Common myeloid progenitor, CD34-positive (primary cell): ENCODE measurements at regions not wholly inside any gene's neighbourhood (a gene's known extent, or its start where the extent isn't known, plus 50 kb on each side); places are given as distances from the start of the nearest gene placed in this dataset.

Source experiments
- CTCF ChIA-PET: fragments of 350-600 bp; sonication (Branson Sonifier 250); formaldehyde crosslinking; loops from one replicate; lab custom pipeline; 2021; ENCODE audit warnings: antibody characterized with exemption; lab: Charles Lee
- POLR2A ChIA-PET: fragments of 350-600 bp; sonication (Branson Sonifier 250); formaldehyde crosslinking; loops from one replicate; lab custom pipeline; 2021; ENCODE audit warnings: antibody characterized with exemption; lab: Charles Lee
- DNase-seq, 3 donors: peaks; one replicate each; pipeline versions ENCODE4 v3.0.0 to v3.0.0-alpha.2; 2013
- H3K27ac ChIP-seq, 2 experiments: 1 replicate in 1 of 2; 2 replicates in 1 of 2; pipeline ENCODE4 v1.7.0; 2013; ENCODE audit warnings: inconsistent platforms in 2 of 2, low read length in 2 of 2, mild to moderate bottlenecking in 2 of 2, low read depth in 1 of 2, moderate library complexity in 1 of 2; ENCODE audit not compliant: severe bottlenecking in 2 of 2, insufficient read depth in 1 of 2, poor library complexity in 1 of 2
- H3K27me3 ChIP-seq, 5 experiments: replicated peaks in 2 of 5; 1 replicate in 3 of 5; 2 replicates in 2 of 5; pipeline versions ENCODE4 v1.6.1 to v1.7.0; 2013; ENCODE audit warnings: low read length in 4 of 5, mild to moderate bottlenecking in 2 of 5, moderate library complexity in 2 of 5, inconsistent platforms in 1 of 5; ENCODE audit not compliant: insufficient read depth in 5 of 5, control insufficient read depth in 4 of 5
- H3K36me3 ChIP-seq, 4 experiments: 1 replicate in 2 of 4; 2 replicates in 2 of 4; pipeline versions ENCODE4 v1.6.1 to v1.7.0; 2013; ENCODE audit warnings: low read length in 3 of 4, control low read depth in 1 of 4, mild to moderate bottlenecking in 1 of 4; ENCODE audit not compliant: control insufficient read depth in 4 of 4, insufficient read depth in 4 of 4
- H3K4me1 ChIP-seq, 4 experiments: 1 replicate in 3 of 4; 2 replicates in 1 of 4; pipeline versions ENCODE4 v1.6.1 to v1.7.1; 2013; ENCODE audit warnings: low read length in 3 of 4, mild to moderate bottlenecking in 3 of 4, control low read depth in 1 of 4, inconsistent platforms in 1 of 4, moderate library complexity in 1 of 4; ENCODE audit not compliant: control insufficient read depth in 4 of 4, insufficient read depth in 4 of 4; ENCODE audit errors: control extremely low read depth in 1 of 4
- H3K4me3 ChIP-seq, 7 experiments: 1 replicate in 4 of 7; 2 replicates in 3 of 7; pipeline versions ENCODE4 v1.5.1 to v1.7.0; 2013; ENCODE audit warnings: mild to moderate bottlenecking in 7 of 7, low read length in 6 of 7, moderate library complexity in 6 of 7, inconsistent platforms in 2 of 7, low read depth in 2 of 7, control low read depth in 1 of 7; ENCODE audit not compliant: insufficient read depth in 4 of 7, control insufficient read depth in 1 of 7; ENCODE audit errors: extremely low read depth in 1 of 7
- H3K9me3 ChIP-seq, 5 experiments: 1 replicate in 4 of 5; 2 replicates in 1 of 5; pipeline versions ENCODE4 v1.6.1 to v1.7.1; 2013; ENCODE audit warnings: low read length in 4 of 5, mild to moderate bottlenecking in 2 of 5, inconsistent platforms in 1 of 5, low read depth in 1 of 5, moderate library complexity in 1 of 5; ENCODE audit not compliant: control insufficient read depth in 4 of 5, insufficient read depth in 2 of 5; ENCODE audit errors: control extremely low read depth in 1 of 5
- WGBS: methylation state at CpG from one replicate; pipeline ENCODE4 v1.1.5; 2013; ENCODE audit not compliant: insufficient coverage; 5-methylcytosine and 5-hydroxymethylcytosine counted together

GRCh38 chr5:89187883-89188465 is 305.0 kb upstream of the MEF2C start:
- no CpG with 5 or more reads among the region's 1 CpG for WGBS
- CTCF ChIA-PET: no interaction called here
- no peak for DNase-seq

GRCh38 chr5:89187268-89187667 is 304.3 kb upstream of the MEF2C start:
- no peak overlapping the region for H3K4me3 ChIP-seq
- no peaks in the 10 kb centered on the region for H3K9me3 ChIP-seq
- no peak for DNase-seq
- H3K36me3 ChIP-seq: no peaks in the 10 kb centered on the region
- H3K27ac ChIP-seq: no peak overlapping the region
- ChIA-PET POLR2A (no interaction called here), CTCF (no interaction called here)
- H3K27me3 ChIP-seq: no peaks in the 10 kb centered on the region
- H3K4me1 ChIP-seq: peaks cover 5 to 12% (median 10%) of the 10 kb centered on the region in 4 experiments

More at GRCh38 chr5:89187883-89188465, 305.0 kb upstream of the MEF2C start:
- Histone ChIP-seq H3K4me3 (no peak overlapping the region), H3K9me3 (no peaks in the 10 kb centered on the region), H3K27me3 (no peaks in the 10 kb centered on the region), H3K4me1 (peaks cover 5 to 12% (median 10%) of the 10 kb centered on the region in 4 experiments), H3K36me3 (no peaks in the 10 kb centered on the region), H3K27ac (no peak overlapping the region)
- POLR2A ChIA-PET: no interaction called here

- POLR2A ChIA-PET: no interaction called here
- CTCF ChIA-PET: no interaction called here
- Histone ChIP-seq H3K4me3 (no peak overlapping the region), H3K9me3 (no peaks in the 10 kb centered on the region), H3K27ac (no peak overlapping the region), H3K36me3 (no peaks in the 10 kb centered on the region), H3K27me3 (no peaks in the 10 kb centered on the region), H3K4me1 (no peaks in the 10 kb centered on the region)
- DNase-seq: no peak
Observed at GRCh38 chr5:89181546-89181945, 298.6 kb upstream of the MEF2C start.

GRCh38 chr5:89179731-89180130 is 296.7 kb upstream of the MEF2C start:
- ChIA-PET CTCF (no interaction called here), POLR2A (no interaction called here)

GRCh38 chr5:89178541-89178940 is 295.6 kb upstream of the MEF2C start:
- no peak overlapping the region for H3K27ac ChIP-seq
- ChIA-PET POLR2A (no interaction called here), CTCF (no interaction called here)
- no peaks in the 10 kb centered on the region for H3K36me3 ChIP-seq
- H3K4me1 ChIP-seq: no peaks in the 10 kb centered on the region
- DNase-seq: no peak
- H3K9me3 ChIP-seq: no peaks in the 10 kb centered on the region
- H3K4me3 ChIP-seq: no peak overlapping the region
- no peaks in the 10 kb centered on the region for H3K27me3 ChIP-seq
- 100% methylated on average over 1 of the region's 2 CpGs for WGBS

More at GRCh38 chr5:89179731-89180130, 296.7 kb upstream of the MEF2C start:
- H3K9me3 ChIP-seq: no peaks in the 10 kb centered on the region
- H3K27ac ChIP-seq: no peak overlapping the region
- 100% methylated on average over 3 of the region's 3 CpGs for WGBS
- no peak overlapping the region for H3K4me3 ChIP-seq
- no peaks in the 10 kb centered on the region for H3K4me1 ChIP-seq
- no peaks in the 10 kb centered on the region for H3K36me3 ChIP-seq
- DNase-seq: no peak
- H3K27me3 ChIP-seq: no peaks in the 10 kb centered on the region

- ChIA-PET POLR2A (no interaction called here), CTCF (no interaction called here)
- no peak for DNase-seq
- WGBS: 100% methylated on average over 1 of the region's 1 CpG
- Histone ChIP-seq H3K4me1 (no peaks in the 10 kb centered on the region), H3K27me3 (no peaks in the 10 kb centered on the region), H3K36me3 (no peaks in the 10 kb centered on the region), H3K4me3 (no peak overlapping the region), H3K27ac (no peak overlapping the region), H3K9me3 (peaks cover 0 to 1% (median 0%) of the 10 kb centered on the region in 5 experiments)
Observed at GRCh38 chr5:89173528-89173927, 290.5 kb upstream of the MEF2C start.

GRCh38 chr5:89168766-89169165 is 285.8 kb upstream of the MEF2C start:
- Histone ChIP-seq H3K27me3 (no peaks in the 10 kb centered on the region), H3K4me1 (no peaks in the 10 kb centered on the region), H3K9me3 (peaks cover 0 to 3% (median 0%) of the 10 kb centered on the region in 5 experiments), H3K4me3 (no peak overlapping the region), H3K36me3 (no peaks in the 10 kb centered on the region), H3K27ac (no peak overlapping the region)
- ChIA-PET CTCF (no interaction called here), POLR2A (no interaction called here)
- DNase-seq: no peak
- WGBS: 100% methylated on average over 3 of the region's 3 CpGs
